CD4-positive, alpha-beta T cell treated with Interleukin-15 for 4 hours (primary cell): ENCODE measurements at regions not wholly inside any gene's neighbourhood (a gene's known extent, or its start where the extent isn't known, plus 50 kb on each side); places are given as distances from the start of the nearest gene placed in this dataset.

Experiments
- DNase-seq: peaks from one replicate; pipeline ENCODE4 v3.0.0-alpha.2; 2020; ENCODE audit warnings: low spot score

GRCh38 chr5:68942169-68942568, 151.6 kb upstream of the SLC30A5 start:
- DNase-seq: no peak

DNA sequence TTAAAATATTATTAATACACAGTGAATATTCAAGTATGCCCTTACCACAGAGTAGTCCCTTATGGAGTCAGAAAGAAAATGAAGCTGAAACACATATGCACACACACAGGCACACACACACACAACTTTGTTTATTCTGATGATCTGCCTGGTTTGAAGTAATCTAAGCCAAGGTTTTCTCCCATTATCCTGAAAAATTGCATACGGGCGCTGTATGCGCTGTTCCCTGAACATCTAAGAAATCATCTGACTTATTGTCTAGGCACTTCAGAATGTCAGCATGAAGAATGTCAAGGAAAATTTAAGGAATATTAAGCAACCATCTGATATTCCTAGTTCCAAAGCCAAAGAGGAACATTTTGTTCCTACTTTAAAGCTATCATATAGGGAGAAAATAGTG, 147.1 kb upstream of the SLC30A5 start:
- no peak for DNase-seq

GRCh38 chr5:68947986-68948385, 145.8 kb upstream of the SLC30A5 start:
- no peak for DNase-seq

DNA sequence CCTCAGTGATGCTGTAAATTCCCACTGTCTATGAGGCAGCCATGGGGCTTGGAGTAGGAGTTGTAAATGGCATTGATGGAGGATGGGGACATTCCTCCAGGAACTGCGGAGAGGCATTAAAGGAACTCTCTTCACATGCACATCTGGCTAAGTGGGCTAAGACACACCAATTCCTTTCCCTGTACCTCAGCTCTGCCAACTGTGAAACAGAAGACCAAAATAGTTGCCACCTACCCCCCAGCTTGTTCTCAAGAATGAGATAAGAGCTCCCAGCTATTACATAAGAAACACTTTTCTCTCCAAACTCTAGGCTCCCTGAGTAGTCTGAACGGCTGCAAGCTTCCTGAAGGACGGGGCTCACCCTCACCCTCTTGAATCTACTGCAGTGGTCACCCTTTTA, 144.6 kb upstream of the SLC30A5 start:
- no peak for DNase-seq

DNA sequence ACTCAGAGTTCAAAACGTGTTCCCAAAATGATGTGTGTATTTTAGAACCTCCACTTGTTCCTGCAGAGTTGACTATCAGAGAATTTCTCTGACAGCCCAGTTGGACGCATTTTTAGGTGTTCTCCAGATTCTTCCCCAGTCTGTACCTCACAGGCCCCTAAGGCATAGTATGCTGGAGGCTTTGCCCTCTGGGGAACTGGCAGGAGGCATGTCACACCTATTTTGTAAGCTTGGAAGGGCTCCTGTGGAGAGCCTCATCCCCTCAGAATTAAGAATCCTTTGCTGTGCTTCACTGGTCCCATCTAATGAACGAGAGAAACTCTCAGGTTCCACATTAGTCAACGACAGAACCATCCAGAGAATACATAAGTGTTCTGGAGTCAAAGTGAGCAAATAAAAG, 144.1 kb upstream of the SLC30A5 start:
- DNase-seq: no peak

DNA sequence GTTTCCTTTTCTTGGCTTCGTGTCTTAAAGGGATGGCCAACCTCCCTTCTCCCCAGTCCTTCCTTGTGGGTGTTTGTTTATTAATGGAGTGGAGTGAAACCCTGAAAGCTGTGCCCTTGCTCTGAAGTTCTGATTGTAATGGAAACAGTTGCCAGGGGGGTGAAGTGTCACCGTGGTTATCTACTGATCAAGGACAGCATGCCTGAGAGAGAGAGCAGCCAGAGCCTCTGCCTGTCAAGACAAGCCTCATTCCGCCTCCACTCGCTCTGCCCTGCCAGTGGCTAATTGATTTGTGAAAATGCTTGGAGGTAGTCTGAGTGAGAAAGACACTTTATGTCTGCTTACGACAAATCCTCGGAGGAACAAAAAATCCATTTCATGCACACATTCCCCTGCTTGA, 143.7 kb upstream of the SLC30A5 start:
- DNase-seq: no peak

DNA sequence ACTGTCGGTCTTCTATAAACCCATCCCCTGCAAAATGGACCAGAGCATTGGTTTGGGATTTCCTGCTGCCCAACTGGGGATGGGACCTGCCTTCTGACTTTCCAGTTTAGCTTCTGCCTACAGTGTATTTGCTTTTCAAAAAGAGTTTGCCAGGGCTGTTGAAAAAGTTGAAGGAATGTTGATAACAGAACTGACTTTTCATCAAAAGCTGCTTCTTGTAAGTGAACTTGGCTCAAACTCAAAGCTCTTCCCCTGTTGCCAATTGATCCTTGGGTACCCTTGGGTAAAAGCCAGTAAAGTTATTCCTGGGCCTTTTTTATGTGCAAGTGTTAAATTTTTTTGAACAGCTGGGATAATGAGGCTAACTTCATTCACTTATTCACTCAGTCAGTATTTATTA, 142.9 kb upstream of the SLC30A5 start:
- no peak for DNase-seq

GRCh38 chr5:68953231-68953874, 140.5 kb upstream of the SLC30A5 start:
- DNase-seq: no peak

DNA sequence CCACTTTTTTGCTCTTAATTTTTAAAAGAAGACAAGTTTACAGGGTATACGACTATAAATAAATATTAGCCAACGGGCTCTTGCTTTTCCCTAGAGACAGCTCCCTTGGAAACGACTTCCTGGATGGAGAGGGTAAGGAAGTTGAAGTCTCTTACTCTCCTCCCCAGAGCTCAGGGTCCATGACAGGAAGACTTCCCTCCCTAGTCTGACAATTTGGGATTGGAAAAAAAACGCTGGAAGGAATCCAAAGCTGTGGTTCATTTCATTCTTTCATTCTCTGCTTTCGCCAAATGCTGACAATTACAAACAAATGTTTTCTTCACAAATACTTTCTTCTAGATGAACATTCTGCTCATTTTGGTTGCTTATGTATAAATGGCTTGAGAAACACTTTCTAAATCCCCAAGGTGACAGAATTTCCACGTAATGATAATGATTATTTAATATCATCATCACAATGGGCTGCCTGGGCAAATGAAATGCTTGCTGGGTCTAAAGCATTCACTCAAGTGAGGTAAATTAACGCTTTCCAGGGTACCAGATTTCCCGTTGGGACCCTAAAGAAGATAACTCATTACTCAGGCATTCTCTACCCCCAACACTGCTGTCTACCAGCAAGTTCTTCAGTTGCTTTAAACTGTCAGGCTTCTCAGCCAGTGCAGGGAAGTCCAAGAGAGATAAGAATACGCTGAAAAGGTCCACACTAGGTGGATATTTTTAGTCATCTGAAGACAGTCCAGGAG, 139.8 kb upstream of the SLC30A5 start:
- no peak for DNase-seq

- no peak for DNase-seq
Measured at GRCh38 chr5:68954618-68954910, 139.2 kb upstream of the SLC30A5 start.

DNA sequence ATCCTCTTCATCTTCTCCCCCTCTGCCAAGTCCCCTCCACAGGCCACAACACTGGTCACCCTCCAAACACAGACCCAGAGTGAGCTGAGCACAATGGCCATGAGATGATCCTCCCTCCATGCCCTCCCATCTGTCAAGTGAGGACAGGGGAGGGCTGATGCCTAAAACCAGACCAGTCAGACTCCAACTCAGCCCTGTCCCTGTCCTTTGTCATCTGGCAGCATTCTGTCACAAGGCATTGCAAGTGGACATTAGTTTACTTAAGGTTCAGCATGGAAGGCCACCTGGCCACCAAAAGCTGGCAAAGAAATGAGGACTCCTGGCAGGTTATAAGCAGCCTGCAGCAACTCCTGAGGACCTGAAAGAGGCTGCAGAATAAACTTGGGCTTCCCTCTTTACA, 136.2 kb upstream of the SLC30A5 start:
- no peak for DNase-seq

DNA sequence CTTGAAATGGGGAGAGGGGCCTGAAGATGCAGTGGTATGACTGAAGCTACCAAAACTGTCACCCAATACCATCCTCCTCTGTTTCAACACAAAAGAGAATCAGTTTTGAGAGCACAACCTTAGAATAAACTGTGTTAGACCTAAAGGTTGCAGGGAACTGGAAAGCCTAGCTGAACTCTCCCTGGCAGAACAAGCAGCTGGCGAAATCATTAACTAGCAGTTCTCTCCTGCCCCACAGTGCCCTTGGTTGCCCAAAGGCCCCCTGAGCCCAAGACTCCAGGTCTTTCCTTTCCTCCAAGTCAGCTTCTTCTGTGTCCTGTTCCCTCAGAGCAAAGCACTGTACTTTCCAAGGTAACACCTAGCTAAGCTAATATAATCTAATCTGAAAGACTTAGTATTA, 135.4 kb upstream of the SLC30A5 start:
- no peak for DNase-seq

- DNase-seq: no peak
Measured at GRCh38 chr5:68960456-68960855, 133.4 kb upstream of the SLC30A5 start.

- DNase-seq: no peak
Measured at GRCh38 chr5:68960961-68961360, 132.9 kb upstream of the SLC30A5 start.

GRCh38 chr5:68961762-68962161, 132.1 kb upstream of the SLC30A5 start:
- DNase-seq: no peak

DNA sequence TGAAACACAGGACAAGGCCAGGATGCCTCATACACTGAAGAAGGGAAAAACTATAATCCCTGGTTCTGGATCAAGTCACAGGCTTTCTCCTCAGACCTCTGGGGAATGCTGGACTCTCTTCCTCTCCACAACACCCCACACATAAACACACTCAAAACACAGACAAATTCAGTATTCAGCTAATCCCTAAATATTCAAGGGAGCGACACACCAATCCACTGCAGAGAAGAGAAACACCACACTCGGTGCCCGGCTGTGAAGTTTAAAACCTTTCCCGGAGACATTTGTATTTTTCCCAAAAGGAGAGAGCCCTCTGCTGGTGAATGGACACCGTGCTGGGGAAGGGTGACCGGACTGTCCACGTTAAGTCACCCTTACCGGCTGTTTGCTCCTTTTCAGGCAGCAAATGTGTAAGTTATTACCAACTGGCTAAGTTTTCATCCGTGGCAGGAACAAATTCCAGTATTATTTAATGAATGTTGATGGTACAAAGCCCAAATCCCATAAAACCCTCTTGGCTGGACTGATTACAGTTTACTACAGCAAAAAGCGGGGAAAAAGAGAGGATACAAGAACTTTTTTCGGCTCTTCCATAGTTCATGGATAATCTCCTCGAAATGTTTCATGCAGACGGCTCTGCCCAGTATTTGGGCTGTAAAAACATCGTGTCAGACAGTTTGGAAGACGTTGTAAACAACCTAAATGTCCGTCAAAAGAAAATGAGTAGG, 130.9 kb upstream of the SLC30A5 start:
- peak; percentile 1 for DNase-seq

GRCh38 chr5:68964679-68965078, 129.1 kb upstream of the SLC30A5 start:
- DNase-seq: no peak

DNA sequence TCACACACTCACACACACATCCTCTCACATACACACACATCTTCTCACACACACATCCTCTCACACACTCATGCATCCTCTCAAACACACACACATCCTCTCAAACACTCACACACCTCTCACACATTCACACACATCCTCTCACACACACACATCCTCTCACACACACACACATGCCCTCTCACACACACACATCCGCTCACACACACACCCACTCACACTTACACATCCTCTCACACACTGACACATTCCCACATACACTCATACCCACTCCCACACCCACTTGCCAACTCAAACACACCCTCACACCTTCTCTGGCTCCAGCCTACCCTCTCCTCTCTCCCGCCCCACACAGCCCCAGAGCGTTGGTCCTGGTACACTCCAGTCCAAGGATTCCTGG, 127.9 kb upstream of the SLC30A5 start:
- DNase-seq: no peak

- no peak for DNase-seq
Measured at GRCh38 chr5:68966596-68966995, 127.2 kb upstream of the SLC30A5 start.

DNA sequence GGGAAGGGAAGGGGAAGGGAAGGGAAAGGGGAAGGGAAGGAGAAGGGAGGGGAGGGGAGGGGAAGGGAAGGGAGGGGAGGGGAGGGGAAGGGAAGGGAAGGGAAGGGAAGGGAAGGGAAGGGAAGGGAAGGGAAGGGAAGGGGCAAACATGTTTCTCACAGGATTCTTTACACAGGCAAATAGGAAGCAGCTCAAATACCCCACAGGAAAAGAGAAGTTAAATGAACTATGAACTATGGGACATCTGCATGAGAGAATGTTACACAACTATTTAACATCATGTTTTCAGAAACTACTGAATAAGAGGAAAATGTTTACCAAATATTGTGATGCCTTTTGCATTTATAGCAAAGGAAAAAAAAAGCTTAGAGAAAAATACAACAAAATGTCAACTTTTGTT, 125.4 kb upstream of the SLC30A5 start:
- DNase-seq: no peak

DNA sequence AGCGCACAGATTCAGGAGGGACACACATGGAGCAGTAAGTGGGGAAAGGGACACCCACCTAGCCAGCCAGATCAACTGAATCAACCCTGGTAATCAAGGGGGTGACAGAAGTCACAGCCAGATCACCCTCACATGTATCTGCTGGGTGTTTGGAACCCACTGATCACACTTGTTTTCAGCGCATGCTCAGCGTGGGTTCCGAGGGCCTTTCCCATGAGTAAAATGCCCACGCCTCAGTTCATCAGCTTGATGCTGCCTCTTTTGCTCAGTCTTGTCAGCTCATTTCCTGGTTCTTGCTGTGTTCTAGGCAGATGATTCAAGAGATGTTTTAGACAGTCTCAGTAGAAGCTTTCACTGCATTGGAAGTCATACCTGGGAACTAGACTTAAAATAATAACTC, 123.2 kb upstream of the SLC30A5 start:
- DNase-seq: no peak

DNA sequence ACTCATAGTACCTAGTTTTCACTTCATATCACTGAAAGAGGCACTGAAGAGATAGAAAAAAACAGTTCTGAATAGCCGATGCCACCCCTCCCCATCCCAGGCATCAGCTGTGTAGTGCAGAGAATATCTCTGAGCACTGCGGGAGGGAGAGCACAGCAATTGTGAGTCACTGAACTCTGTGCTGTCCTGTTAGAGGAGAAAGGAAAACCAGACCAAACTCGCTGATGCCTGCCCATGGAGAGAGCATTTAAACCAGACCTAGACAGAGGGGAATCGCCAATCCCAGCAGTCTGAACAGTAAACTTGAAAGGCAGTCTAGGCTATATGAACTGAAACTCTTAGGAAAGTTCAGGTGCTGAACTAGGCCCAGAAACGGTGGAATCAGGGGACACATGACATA, 120.1 kb upstream of the SLC30A5 start:
- DNase-seq: no peak

DNA sequence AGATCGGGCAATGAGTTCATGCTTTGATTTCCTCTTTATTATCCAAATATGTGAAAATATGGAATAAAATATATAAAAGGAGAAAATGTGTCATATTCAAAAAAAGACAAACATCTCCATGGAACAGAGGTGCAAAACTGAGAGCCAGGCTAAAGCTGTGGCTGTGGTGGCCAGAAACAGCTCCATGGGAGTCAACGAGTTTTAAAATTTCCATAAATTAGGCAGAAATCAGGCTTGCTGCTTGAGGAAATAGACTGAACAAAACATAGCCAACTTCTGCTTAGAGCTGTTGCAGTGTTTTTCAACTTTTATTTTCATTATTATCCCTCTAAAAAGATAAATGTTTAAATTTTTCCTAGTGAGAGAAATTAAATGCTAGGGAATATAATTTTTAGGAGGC, 110.8 kb upstream of the SLC30A5 start:
- no peak for DNase-seq

DNA sequence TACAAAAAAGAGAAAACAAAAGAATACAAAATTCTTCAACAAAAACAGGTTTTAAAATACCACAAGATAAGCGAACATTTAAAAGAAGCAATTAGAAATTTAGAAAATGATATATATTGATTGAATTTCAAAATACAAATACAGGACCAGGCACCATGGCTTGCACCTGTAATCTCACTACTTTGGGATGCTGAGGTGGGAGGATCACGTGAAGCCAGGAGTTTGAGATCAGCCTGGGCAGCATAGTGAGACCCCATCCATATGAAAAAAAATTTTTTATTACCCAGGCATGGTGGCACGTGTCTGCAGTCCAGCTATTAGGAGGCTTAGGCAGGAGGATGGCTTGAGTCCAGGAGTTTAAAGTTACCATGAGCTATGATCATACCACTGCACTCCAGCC, 109.9 kb upstream of the SLC30A5 start:
- no peak for DNase-seq
